Endothelial cell of umbilical vein (primary cell): ENCODE measurements at regions not wholly inside any gene's neighbourhood (a gene's known extent, or its start where the extent isn't known, plus 50 kb on each side); places are given as distances from the start of the nearest gene placed in this dataset.
"Not testable (repeated sequence)": the region's sequence is repeated elsewhere in the genome, so short reads cannot be mapped to it uniquely, and the experiment has no call there.

ENCODE experiments used
- BruUV-seq: library from RNA; stranded (reverse); fragments of 400-500 nt; replicated peaks from 2 replicates; lab custom pipeline; 2021; lab: Mats Ljungman, UMichigan
- CTCF ChIA-PET: fragments of 300-600, 350-600 bp; sonication (Branson Sonifier 250); formaldehyde crosslinking; loops from one replicate; lab custom pipeline; 2021; ENCODE audit warnings: antibody characterized with exemption, inconsistent platforms; lab: Charles Lee
- POLR2A ChIA-PET: fragments of 300-600, 350-600 bp; sonication (Branson Sonifier 250); formaldehyde crosslinking; loops from one replicate; lab custom pipeline; 2021; ENCODE audit warnings: antibody characterized with exemption, inconsistent platforms; lab: Charles Lee
- DNase-seq: peaks from one replicate; pipeline ENCODE4 v3.0.0-alpha.2; 2011; ENCODE audit warnings: low read depth, low spot score
- FAIRE-seq: peaks from 2 replicates; lab custom pipeline; 2011; peaks lifted over from hg19 to GRCh38; lab: Jason Lieb, UNC
- H2AFZ ChIP-seq: 2 replicates; pipeline ENCODE4 v1.6.0; 2012; ENCODE audit warnings: low read depth, low read length, control low read depth, inconsistent platforms
- H3K27ac ChIP-seq: 2 replicates; pipeline ENCODE4 v1.5.1; 2011; ENCODE audit warnings: low read depth, mild to moderate bottlenecking, control low read depth, low read length, moderate library complexity; ENCODE audit not compliant: insufficient read depth
- H3K27me3 ChIP-seq, 2 experiments: 2 replicates each; pipeline versions ENCODE4 v1.6.0 to v1.6.1; 2011; ENCODE audit warnings: low read length in 2 of 2, mixed read lengths in 1 of 2; ENCODE audit not compliant: control insufficient read depth in 2 of 2, insufficient read depth in 2 of 2
- H3K36me3 ChIP-seq, 2 experiments: 2 replicates in 1 of 2; 3 replicates in 1 of 2; pipeline ENCODE4 v1.5.1; 2011; ENCODE audit warnings: low read length in 2 of 2, mild to moderate bottlenecking in 1 of 2, moderate library complexity in 1 of 2; ENCODE audit not compliant: control insufficient read depth in 2 of 2, insufficient read depth in 2 of 2; ENCODE audit errors: extremely low read depth in 1 of 2
- H3K4me1 ChIP-seq: 3 replicates; pipeline ENCODE4 v1.5.1; 2011; ENCODE audit warnings: mild to moderate bottlenecking, low read length; ENCODE audit not compliant: control insufficient read depth, insufficient read depth; ENCODE audit errors: extremely low read depth
- H3K4me2 ChIP-seq: 2 replicates; pipeline ENCODE4 v1.6.1; 2011; ENCODE audit warnings: low read length, control low read depth, mixed read lengths; ENCODE audit not compliant: insufficient read depth
- H3K4me3 ChIP-seq, 3 experiments: fragments of 200-600 bp in 1 of 3; sonication (generic), shearing (Covaris generic) in 1 of 3; replicated peaks in 1 of 3; 2 replicates each; pipeline ENCODE4 v1.5.1; 2011 to 2016; ENCODE audit warnings: control low read depth in 3 of 3, low read length in 3 of 3, mild to moderate bottlenecking in 2 of 3, inconsistent platforms in 1 of 3, low read depth in 1 of 3, moderate library complexity in 1 of 3; ENCODE audit not compliant: insufficient read depth in 1 of 3
- H3K79me2 ChIP-seq: 2 replicates; pipeline ENCODE4 v1.6.0; 2012; ENCODE audit warnings: low read length, inconsistent platforms; ENCODE audit not compliant: control insufficient read depth, insufficient read depth
- H3K9ac ChIP-seq: replicated peaks from 2 replicates; pipeline ENCODE3; 2011; ENCODE audit warnings: low read length, control low read depth; ENCODE audit not compliant: insufficient read depth; ENCODE audit errors: extremely low read depth
- H3K9me1 ChIP-seq: replicated peaks from 3 replicates; pipeline ENCODE4 v1.6.0; 2011; ENCODE audit warnings: mild to moderate bottlenecking, low read length; ENCODE audit not compliant: control insufficient read depth, insufficient read depth; ENCODE audit errors: extremely low read depth
- H3K9me3 ChIP-seq: replicated peaks from 2 replicates; pipeline ENCODE4 v1.5.1; 2012; ENCODE audit warnings: low read length, inconsistent platforms; ENCODE audit not compliant: control insufficient read depth, insufficient read depth
- H4K20me1 ChIP-seq: replicated peaks from 2 replicates; pipeline ENCODE3; 2011; ENCODE audit warnings: mild to moderate bottlenecking, low read length; ENCODE audit not compliant: control insufficient read depth, insufficient read depth; ENCODE audit errors: extremely low read depth
- EZH2 ChIP-seq: IDR thresholded peaks from 2 replicates; pipeline ENCODE4 v1.6.1; 2012; ENCODE audit warnings: borderline replicate concordance, low read depth, mild to moderate bottlenecking, moderate library complexity, low read length, inconsistent platforms; ENCODE audit not compliant: severe bottlenecking
- MAX ChIP-seq: IDR thresholded peaks from 2 replicates; pipeline ENCODE4 v1.6.1; 2011; ENCODE audit not compliant: insufficient read depth, insufficient read length
- MYC ChIP-seq: IDR thresholded peaks from one replicate; pipeline ENCODE4 v1.6.1; 2011; ENCODE audit warnings: mild to moderate bottlenecking, low read depth, low read length
- POLR2A ChIP-seq: IDR thresholded peaks from 2 replicates; pipeline ENCODE4 v1.6.1; 2012; ENCODE audit warnings: low read depth, mild to moderate bottlenecking, control low read depth, low read length
- POLR2AphosphoS5 ChIP-seq: IDR thresholded peaks from 2 replicates; pipeline ENCODE4 v1.6.1; 2012; ENCODE audit warnings: low read depth, mild to moderate bottlenecking, control low read depth, low read length, moderate library complexity; ENCODE audit not compliant: insufficient read depth
- dilution Hi-C: fragments of 300-500 bp; cut with MboI; formaldehyde crosslinking; loops from one replicate; pipeline ENCODE4 v1.15.0; 2019; ENCODE audit warnings: low sequenced_read_pairs; ENCODE audit not compliant: extremely low pct_ligation_motif_present
- intact Hi-C: fragments of 100-400 bp; cut with micrococcal nuclease; formaldehyde crosslinking; loops from one replicate; pipeline ENCODE4 v1.10.0; 2022
- TF ChIP-seq, protein P1 (sequence below), 2 donors: IDR thresholded peaks; 1 replicate in 1 of 2; 2 replicates in 1 of 2; pipeline ENCODE4 v1.5.1; 2011; ENCODE audit warnings: low read length in 2 of 2, mild to moderate bottlenecking in 2 of 2, moderate library complexity in 2 of 2, control low read depth in 1 of 2, inconsistent platforms in 1 of 2, low read depth in 1 of 2; ENCODE audit not compliant: insufficient read depth in 1 of 2; ENCODE audit errors: extremely low read depth in 1 of 2

DNA sequence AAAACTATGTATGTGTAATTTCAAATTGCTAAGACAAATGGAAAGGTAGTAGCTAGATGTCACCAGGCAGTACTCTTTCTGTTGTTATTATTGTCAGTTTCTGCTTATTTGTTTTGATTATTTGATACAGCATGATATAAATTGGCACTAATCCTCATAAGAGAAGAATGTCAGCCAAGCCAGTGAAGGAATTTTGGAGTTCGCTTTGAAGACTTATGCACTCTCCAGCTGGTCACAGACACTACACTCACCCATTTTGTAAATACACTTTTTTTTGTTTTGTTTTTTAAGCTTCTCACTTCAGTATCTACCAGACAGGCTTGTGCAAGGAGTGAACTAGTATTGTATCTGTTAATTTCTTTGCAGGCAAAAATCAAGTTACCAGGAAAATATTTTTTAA lies 180.2 kb upstream of the TTC14 start:
- Histone ChIP-seq H3K4me2 (no peak overlapping the region), H3K27me3 (no peaks in the 10 kb centered on the region), H3K4me3 (no peak overlapping the region), H3K9ac (no peak overlapping the region), H4K20me1 (no peaks in the 10 kb centered on the region), H3K4me1 (peaks cover 4% of the 10 kb centered on the region), H3K79me2 (no peaks in the 10 kb centered on the region), H3K27ac (no peak overlapping the region), H3K9me1 (no peaks in the 10 kb centered on the region), H3K36me3 (no peaks in the 10 kb centered on the region), H2AFZ (no peak overlapping the region), H3K9me3 (no peaks in the 10 kb centered on the region)
- dilution Hi-C loops, result no loop called here
- FAIRE-seq (no peak), DNase-seq (no peak)
- BruUV-seq, result no TSS peak
- TF ChIP-seq EZH2 (no peak), MAX (no peak), POLR2A (no peak), MYC (no peak), POLR2AphosphoS5 (no peak)
- TF ChIP-seq, protein P1, sequence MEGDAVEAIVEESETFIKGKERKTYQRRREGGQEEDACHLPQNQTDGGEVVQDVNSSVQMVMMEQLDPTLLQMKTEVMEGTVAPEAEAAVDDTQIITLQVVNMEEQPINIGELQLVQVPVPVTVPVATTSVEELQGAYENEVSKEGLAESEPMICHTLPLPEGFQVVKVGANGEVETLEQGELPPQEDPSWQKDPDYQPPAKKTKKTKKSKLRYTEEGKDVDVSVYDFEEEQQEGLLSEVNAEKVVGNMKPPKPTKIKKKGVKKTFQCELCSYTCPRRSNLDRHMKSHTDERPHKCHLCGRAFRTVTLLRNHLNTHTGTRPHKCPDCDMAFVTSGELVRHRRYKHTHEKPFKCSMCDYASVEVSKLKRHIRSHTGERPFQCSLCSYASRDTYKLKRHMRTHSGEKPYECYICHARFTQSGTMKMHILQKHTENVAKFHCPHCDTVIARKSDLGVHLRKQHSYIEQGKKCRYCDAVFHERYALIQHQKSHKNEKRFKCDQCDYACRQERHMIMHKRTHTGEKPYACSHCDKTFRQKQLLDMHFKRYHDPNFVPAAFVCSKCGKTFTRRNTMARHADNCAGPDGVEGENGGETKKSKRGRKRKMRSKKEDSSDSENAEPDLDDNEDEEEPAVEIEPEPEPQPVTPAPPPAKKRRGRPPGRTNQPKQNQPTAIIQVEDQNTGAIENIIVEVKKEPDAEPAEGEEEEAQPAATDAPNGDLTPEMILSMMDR (IDR thresholded peaks at IDR 0.05; ENCODE audit: extremely low read depth in 1 of 2, insufficient read depth in 1 of 2, low read depth in 1 of 2, low read length in 2 of 2), result no peak
- ChIA-PET CTCF (interaction anchor here (0.9 kb wide), 1 partner anchor 11 kb away, joined by 3 read pairs; no protein-coding TSS in a partner anchor), POLR2A (no interaction called here)
- intact Hi-C loops, result no loop called here

GRCh38 chr3:180424305-180424704 lies 177.7 kb upstream of the TTC14 start:
- H3K4me1 ChIP-seq, dilution Hi-C loops, H3K9me3 ChIP-seq, intact Hi-C loops, H3K4me2 ChIP-seq, H3K79me2 ChIP-seq, FAIRE-seq, H3K36me3 ChIP-seq, DNase-seq, H3K27me3 ChIP-seq, H3K4me3 ChIP-seq, BruUV-seq, H2AFZ ChIP-seq, H3K9me1 ChIP-seq, CTCF ChIA-PET, H3K9ac ChIP-seq, H4K20me1 ChIP-seq, H3K27ac ChIP-seq, POLR2A ChIA-PET: not testable (repeated sequence)
